GM21825 (cell line): ENCODE measurements at regions not wholly inside any gene's neighbourhood (a gene's known extent, or its start where the extent isn't known, plus 50 kb on each side); places are given as distances from the start of the nearest gene placed in this dataset.

ENCODE experiments used
- ATAC-seq: cut with Tn5 transposase; IDR thresholded peaks from one replicate; pipeline ENCODE4 v1.9.1; 2021; ENCODE audit warnings: mild to moderate bottlenecking, moderate library complexity; ENCODE audit not compliant: unreplicated experiment

DNA sequence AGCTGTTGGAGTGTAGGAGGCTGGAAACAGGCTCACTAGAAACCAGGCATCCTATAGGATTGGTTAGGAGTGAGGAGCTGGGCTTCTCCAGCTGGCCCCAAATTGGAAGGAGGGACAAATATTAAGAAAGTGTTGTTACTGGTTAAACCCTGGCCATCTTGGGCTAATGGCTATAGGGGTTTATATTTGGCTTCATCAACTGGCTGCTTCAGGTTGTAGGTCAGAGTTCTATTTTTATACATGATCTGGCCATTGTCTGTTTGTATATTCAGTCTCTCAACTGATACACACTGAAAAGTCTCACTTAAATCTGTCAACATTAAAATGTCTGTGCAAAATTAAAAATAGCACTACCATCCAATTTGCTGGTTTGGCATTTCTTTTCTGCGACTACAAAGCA lies 70.2 kb upstream of the ARRDC4 start:
- ATAC-seq, result no peak

- no peak for ATAC-seq
These were observed 68.2 kb upstream of the ARRDC4 start for GRCh38 chr15:97892167-97892938.

GRCh38 chr15:97893967-97894366 lies 66.5 kb upstream of the ARRDC4 start:
- ATAC-seq, result no peak

- no peak for ATAC-seq
These were observed 60.5 kb upstream of the ARRDC4 start for GRCh38 chr15:97899981-97900380.

- no peak for ATAC-seq
These were observed 58.2 kb upstream of the ARRDC4 start for GRCh38 chr15:97902140-97902780.

- no peak for ATAC-seq
These were observed 56.9 kb upstream of the ARRDC4 start for GRCh38 chr15:97903560-97903959.

- no peak for ATAC-seq
These were observed 56.4 kb upstream of the ARRDC4 start for GRCh38 chr15:97903971-97904572.

DNA sequence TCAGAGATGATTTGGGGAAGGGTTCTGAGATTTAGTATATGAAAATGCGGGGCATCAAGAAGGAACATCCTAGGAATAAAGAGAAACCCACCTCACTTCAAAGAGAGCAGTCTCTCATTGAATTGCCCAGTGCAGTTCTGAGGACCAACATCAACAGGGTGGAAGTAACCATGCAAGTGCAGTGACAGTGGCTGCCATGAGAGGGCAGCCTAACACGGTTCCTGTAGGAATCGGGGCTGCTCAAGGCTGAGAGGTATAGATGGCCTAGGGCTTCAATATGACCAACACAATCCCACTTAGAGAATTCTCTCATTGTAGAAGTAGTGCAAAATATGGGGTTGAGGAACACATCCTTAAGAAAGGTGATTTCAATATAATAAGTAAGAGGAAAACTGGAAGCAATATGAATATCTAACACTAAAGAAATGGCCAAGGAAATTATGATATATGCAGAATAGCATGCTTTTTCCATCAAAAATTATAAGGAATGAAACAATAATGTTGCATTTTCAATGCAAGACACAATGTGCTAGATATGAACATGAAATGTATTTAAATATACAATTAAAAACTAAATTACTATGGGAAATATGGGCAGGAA lies 51.1 kb upstream of the ARRDC4 start:
- peak; percentile 92 for ATAC-seq
